ENCODE measurements at regions not wholly inside any gene's neighbourhood (a gene's known extent, or its start where the extent isn't known, plus 50 kb on each side); places are given as distances from the start of the nearest gene placed in this dataset.

GRCh38 chr15:46751303-46751702 is 966.0 kb upstream of the SEMA6D start:
- TF ChIP-seq CTCF (conservative IDR thresholded peaks at IDR 0.05; ENCODE audit: low read length): no peak
- TF ChIP-seq EZH2phosphoT487 (IDR thresholded peaks at IDR 0.05; ENCODE audit: borderline replicate concordance, low read depth, low read length): no peak

All from OCI-LY7 (cell line).